SK-N-SH treated with all-trans-retinoic acid at 6 μM for 48 hours (cell line): ENCODE measurements at regions not wholly inside any gene's neighbourhood (a gene's known extent, or its start where the extent isn't known, plus 50 kb on each side); places are given as distances from the start of the nearest gene placed in this dataset.

ENCODE experiments used
- ATAC-seq: fragments of 200-7000 bp; cut with Tn5 transposase; 3 replicates; pipeline ENCODE4 v1.9.1; 2020; ENCODE audit warnings: mild to moderate bottlenecking, moderate library complexity
- ARNTL ChIP-seq: fragments of 450-650 bp; formaldehyde crosslinking; IDR thresholded peaks from 2 replicates; pipeline ENCODE4 v1.5.0; 2020; ENCODE audit warnings: low read depth, mild to moderate bottlenecking, moderate library complexity, borderline replicate concordance
- BACH2 ChIP-seq: fragments of 250-450 bp; sonication (Bioruptor Pico); IDR thresholded peaks from 2 replicates; pipeline ENCODE4 v1.9.0; 2021; ENCODE audit warnings: mild to moderate bottlenecking, borderline replicate concordance
- CSDC2 ChIP-seq: fragments of 250-450 bp; sonication (Bioruptor Pico); IDR thresholded peaks from 2 replicates; pipeline ENCODE4 v1.5.0; 2020; ENCODE audit warnings: mild to moderate bottlenecking, moderate library complexity
- ESRRG ChIP-seq: fragments of 250-450 bp; sonication (Bioruptor Pico); IDR thresholded peaks from 2 replicates; pipeline ENCODE4 v1.6.1; 2021; ENCODE audit warnings: mild to moderate bottlenecking
- GLIS3 ChIP-seq: fragments of 250-450 bp; sonication (Bioruptor Pico); IDR thresholded peaks from 2 replicates; pipeline ENCODE4 v1.5.0; 2020; ENCODE audit warnings: mild to moderate bottlenecking, moderate library complexity
- ISL1 ChIP-seq: fragments of 250-450 bp; sonication (Bioruptor Pico); IDR thresholded peaks from 2 replicates; pipeline ENCODE4 v2.1.2; 2022; ENCODE audit warnings: mild to moderate bottlenecking, moderate library complexity
- OSR1 ChIP-seq: fragments of 250-450 bp; sonication (Bioruptor Pico); IDR thresholded peaks from 2 replicates; pipeline ENCODE4 v1.8.0; 2022; ENCODE audit warnings: moderate library complexity, mild to moderate bottlenecking, inconsistent platforms
- PATZ1 ChIP-seq: fragments of 250-450 bp; sonication (Bioruptor Pico); IDR thresholded peaks from 2 replicates; pipeline ENCODE4 v1.8.0; 2020; ENCODE audit warnings: mild to moderate bottlenecking, moderate library complexity, borderline replicate concordance
- PPARA ChIP-seq: fragments of 250-450 bp; sonication (Bioruptor Pico); IDR thresholded peaks from 2 replicates; pipeline ENCODE4 v1.5.0; 2020; ENCODE audit warnings: mild to moderate bottlenecking, borderline replicate concordance
- RARB ChIP-seq: fragments of 250-450 bp; sonication (Bioruptor Pico); IDR thresholded peaks from 2 replicates; pipeline ENCODE4 v1.8.0; 2021; ENCODE audit warnings: mild to moderate bottlenecking, moderate library complexity
- SNAI2 ChIP-seq: fragments of 250-450 bp; sonication (Bioruptor Pico); IDR thresholded peaks from 2 replicates; pipeline ENCODE4 v1.5.0; 2020; ENCODE audit warnings: mild to moderate bottlenecking, moderate library complexity
- TCF4 ChIP-seq: fragments of 250-450 bp; sonication (Bioruptor Pico); IDR thresholded peaks from 2 replicates; pipeline ENCODE4 v1.8.0; 2021; ENCODE audit warnings: mild to moderate bottlenecking, moderate library complexity, borderline replicate concordance
- TOX ChIP-seq: fragments of 250-450 bp; sonication (Bioruptor Pico); IDR thresholded peaks from 2 replicates; pipeline ENCODE4 v1.8.0; 2021; ENCODE audit warnings: mild to moderate bottlenecking, moderate library complexity, borderline replicate concordance
- TSHZ2 ChIP-seq: fragments of 250-450 bp; sonication (Bioruptor Pico); IDR thresholded peaks from 2 replicates; pipeline ENCODE4 v1.5.0; 2020; ENCODE audit warnings: mild to moderate bottlenecking, moderate library complexity
- ZFP3 ChIP-seq: fragments of 250-450 bp; sonication (Bioruptor Pico); IDR thresholded peaks from 2 replicates; pipeline ENCODE4 v1.5.0; 2020; ENCODE audit warnings: mild to moderate bottlenecking, moderate library complexity
- ZFP30 ChIP-seq: fragments of 450-650 bp; formaldehyde crosslinking; IDR thresholded peaks from 2 replicates; pipeline ENCODE4 v1.5.0; 2022; ENCODE audit warnings: mild to moderate bottlenecking, moderate library complexity
- ZNF565 ChIP-seq: fragments of 450-650 bp; formaldehyde crosslinking; conservative IDR thresholded peaks from 2 replicates; pipeline ENCODE4 v1.5.0; 2020; ENCODE audit warnings: low read depth, mild to moderate bottlenecking, moderate library complexity
- ZNF70 ChIP-seq: fragments of 450-650 bp; formaldehyde crosslinking; IDR thresholded peaks from 2 replicates; pipeline ENCODE4 v1.5.0; 2020; ENCODE audit warnings: mild to moderate bottlenecking, moderate library complexity
- ZNF8 ChIP-seq: fragments of 450-650 bp; formaldehyde crosslinking; IDR thresholded peaks from 2 replicates; pipeline ENCODE4 v1.5.0; 2020; ENCODE audit warnings: mild to moderate bottlenecking, moderate library complexity
- TF ChIP-seq, protein P1 (sequence below): fragments of 250-450 bp; sonication (Bioruptor Pico); IDR thresholded peaks from 2 replicates; pipeline ENCODE4 v1.5.1; 2020; ENCODE audit warnings: low read depth, mild to moderate bottlenecking, moderate library complexity
- TF ChIP-seq, protein P2 (sequence below): fragments of 250-450 bp; sonication (Bioruptor Pico); IDR thresholded peaks from 2 replicates; pipeline ENCODE4 v1.5.1; 2021; ENCODE audit warnings: mild to moderate bottlenecking, moderate library complexity

- TF ChIP-seq PATZ1 (CRISPR knock-in tag): no peak
- TF ChIP-seq, all 23 proteins: peak for 0
Observed at GRCh38 chr6:220721-221475, 71.4 kb upstream of the DUSP22 start (continued).

DNA sequence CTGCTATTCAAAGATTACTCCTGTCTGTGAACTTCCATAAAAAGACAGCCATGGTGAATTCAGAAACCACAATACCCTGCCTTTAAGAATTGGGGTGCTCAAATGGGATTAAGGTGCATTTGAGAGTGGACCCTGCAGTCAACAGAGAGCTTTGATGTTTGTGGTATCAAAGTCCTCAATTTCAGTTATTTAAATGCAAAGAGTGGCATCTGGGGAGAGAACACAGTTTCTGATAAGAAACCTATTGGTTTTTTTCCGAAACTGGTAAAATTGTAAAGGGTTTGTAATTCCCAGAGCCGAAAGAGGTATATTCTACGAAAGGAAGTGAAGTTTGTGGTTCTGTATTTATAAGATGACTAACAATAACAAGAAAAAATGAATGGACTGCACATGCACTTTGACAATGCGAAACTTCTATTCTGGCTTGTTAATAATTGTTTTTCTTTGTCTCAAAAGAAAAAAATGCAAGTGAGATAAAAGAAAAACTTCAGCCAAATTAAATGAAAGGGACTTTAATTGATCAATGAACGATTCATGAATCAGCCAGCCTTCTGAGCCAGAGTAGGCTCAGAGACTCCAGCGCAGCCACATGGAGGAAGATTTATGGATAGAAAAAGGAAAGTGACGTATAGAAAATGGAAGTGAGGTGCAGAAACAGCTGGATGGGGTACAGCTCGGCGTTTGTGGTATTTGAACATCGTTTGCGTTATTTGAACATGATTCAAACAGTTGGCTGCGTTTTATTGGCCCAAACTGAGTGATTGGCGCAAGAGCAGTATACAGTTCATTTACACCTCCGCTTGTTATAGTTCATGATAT, 70.5 kb upstream of the DUSP22 start:
- TF ChIP-seq ISL1 (CRISPR knock-in tag) (no peak), ZFP3 (CRISPR knock-in tag) (no peak), ZFP30 (no peak), PATZ1 (CRISPR knock-in tag) (no peak), ZNF8 (CRISPR knock-in tag) (no peak), TCF4 (CRISPR knock-in tag) (no peak), OSR1 (CRISPR knock-in tag) (no peak)
- no peak for ATAC-seq

- no peak for TF ChIP-seq ARNTL
- TF ChIP-seq PATZ1 (CRISPR knock-in tag): no peak
- TF ChIP-seq ZNF8 (CRISPR knock-in tag): no peak
- no peak for TF ChIP-seq CSDC2 (CRISPR knock-in tag)
- no peak for TF ChIP-seq ZNF70 (CRISPR knock-in tag)
- TF ChIP-seq TCF4 (CRISPR knock-in tag): no peak
- no peak for TF ChIP-seq TSHZ2 (CRISPR knock-in tag)
- no peak for TF ChIP-seq BACH2 (CRISPR knock-in tag)
- no peak for TF ChIP-seq ISL1 (CRISPR knock-in tag)
- TF ChIP-seq ZNF565 (CRISPR knock-in tag): no peak
- TF ChIP-seq, protein P1, sequence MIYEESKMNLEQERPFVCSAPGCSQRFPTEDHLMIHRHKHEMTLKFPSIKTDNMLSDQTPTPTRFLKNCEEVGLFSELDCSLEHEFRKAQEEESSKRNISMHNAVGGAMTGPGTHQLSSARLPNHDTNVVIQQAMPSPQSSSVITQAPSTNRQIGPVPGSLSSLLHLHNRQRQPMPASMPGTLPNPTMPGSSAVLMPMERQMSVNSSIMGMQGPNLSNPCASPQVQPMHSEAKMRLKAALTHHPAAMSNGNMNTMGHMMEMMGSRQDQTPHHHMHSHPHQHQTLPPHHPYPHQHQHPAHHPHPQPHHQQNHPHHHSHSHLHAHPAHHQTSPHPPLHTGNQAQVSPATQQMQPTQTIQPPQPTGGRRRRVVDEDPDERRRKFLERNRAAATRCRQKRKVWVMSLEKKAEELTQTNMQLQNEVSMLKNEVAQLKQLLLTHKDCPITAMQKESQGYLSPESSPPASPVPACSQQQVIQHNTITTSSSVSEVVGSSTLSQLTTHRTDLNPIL (CRISPR knock-in tag): no peak
- TF ChIP-seq OSR1 (CRISPR knock-in tag): no peak
- no peak for TF ChIP-seq PPARA
- no peak for TF ChIP-seq GLIS3
- TF ChIP-seq ESRRG: no peak
- no peak for TF ChIP-seq ZFP3 (CRISPR knock-in tag)
- TF ChIP-seq, protein P2, sequence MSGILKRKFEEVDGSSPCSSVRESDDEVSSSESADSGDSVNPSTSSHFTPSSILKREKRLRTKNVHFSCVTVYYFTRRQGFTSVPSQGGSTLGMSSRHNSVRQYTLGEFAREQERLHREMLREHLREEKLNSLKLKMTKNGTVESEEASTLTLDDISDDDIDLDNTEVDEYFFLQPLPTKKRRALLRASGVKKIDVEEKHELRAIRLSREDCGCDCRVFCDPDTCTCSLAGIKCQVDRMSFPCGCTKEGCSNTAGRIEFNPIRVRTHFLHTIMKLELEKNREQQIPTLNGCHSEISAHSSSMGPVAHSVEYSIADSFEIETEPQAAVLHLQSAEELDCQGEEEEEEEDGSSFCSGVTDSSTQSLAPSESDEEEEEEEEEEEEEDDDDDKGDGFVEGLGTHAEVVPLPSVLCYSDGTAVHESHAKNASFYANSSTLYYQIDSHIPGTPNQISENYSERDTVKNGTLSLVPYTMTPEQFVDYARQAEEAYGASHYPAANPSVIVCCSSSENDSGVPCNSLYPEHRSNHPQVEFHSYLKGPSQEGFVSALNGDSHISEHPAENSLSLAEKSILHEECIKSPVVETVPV (CRISPR knock-in tag): no peak
- no peak for TF ChIP-seq SNAI2 (CRISPR knock-in tag)
- TF ChIP-seq TOX (CRISPR knock-in tag): no peak
- TF ChIP-seq RARB (CRISPR knock-in tag): no peak
- ATAC-seq: no peak
Observed at GRCh38 chr6:222468-222867, 69.8 kb upstream of the DUSP22 start.
